HuH-7 (cell line): ENCODE measurements at regions not wholly inside any gene's neighbourhood (a gene's known extent, or its start where the extent isn't known, plus 50 kb on each side); places are given as distances from the start of the nearest gene placed in this dataset.
"Not testable (repeated sequence)": the region's sequence is repeated elsewhere in the genome, so short reads cannot be mapped to it uniquely, and the experiment has no call there.

Source experiments
- DNase-seq: peaks from one replicate; pipeline ENCODE4 v3.0.0; 2011; ENCODE audit warnings: low spot score

GRCh38 chr3:164375538-164375937 is 702.8 kb downstream of the SI start:
- DNase-seq = no peak

DNA sequence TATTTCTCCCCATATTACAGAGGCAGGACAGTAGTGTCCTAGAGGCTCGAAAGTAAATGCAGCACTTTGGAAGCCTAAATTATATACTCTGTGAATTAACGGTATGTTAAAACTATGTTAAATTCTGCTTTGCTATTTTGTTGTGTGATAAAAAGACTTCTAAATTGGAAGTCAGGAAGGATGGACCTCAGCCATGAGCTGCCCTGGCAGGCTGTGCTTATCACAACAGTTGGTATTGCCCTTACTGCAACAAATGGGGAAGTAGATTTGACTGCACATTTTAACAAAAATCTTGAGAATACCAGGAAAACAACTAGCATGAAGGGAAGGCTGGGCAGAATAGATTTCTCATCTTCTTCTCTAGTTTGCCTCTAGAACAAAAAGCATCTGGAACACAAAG is 706.6 kb downstream of the SI start:
- DNase-seq = no peak

DNA sequence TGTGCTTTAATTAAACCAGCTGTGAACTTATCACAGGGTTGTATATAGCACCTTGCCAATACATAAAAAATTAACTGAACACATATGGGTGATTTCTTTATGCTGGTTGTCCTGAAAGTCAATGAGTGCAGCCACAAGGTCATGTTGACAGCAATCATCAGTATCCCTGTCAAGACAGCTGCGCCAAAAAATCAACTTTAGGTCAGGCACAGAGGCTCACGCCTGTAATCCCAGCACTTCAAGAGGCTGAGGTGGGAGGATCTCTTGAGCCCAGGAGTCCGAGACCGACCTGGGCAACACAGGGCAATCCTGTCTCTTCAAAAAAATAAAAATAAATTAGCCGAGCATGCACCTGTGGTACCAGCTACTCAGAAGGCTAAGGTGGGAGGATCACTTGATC is 707.3 kb downstream of the SI start:
- DNase-seq = no peak

DNA sequence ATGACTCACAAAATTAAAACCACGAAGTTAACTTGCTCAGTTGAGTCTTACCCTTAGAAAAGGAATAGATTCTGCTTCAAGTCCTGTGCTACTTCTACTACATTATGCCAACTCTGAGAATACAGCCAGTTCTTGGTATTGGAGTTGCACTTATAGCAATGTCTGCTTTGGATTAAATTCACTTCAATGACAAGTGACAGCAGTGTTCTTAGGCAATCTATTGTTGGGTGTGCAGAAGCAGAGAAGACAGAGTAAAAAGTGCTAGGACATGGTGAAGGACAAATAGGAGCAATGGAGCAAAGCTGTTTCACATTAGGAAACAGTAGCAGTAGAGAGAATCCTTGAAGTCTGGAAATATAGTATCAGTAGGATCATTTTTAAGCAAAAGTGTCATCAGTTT is 713.1 kb downstream of the SI start:
- DNase-seq = no peak

- no peak for DNase-seq
Observed at GRCh38 chr3:164364111-164364510, 714.2 kb downstream of the SI start.

GRCh38 chr3:164360738-164361406 is 717.4 kb downstream of the SI start:
- DNase-seq = no peak

DNA sequence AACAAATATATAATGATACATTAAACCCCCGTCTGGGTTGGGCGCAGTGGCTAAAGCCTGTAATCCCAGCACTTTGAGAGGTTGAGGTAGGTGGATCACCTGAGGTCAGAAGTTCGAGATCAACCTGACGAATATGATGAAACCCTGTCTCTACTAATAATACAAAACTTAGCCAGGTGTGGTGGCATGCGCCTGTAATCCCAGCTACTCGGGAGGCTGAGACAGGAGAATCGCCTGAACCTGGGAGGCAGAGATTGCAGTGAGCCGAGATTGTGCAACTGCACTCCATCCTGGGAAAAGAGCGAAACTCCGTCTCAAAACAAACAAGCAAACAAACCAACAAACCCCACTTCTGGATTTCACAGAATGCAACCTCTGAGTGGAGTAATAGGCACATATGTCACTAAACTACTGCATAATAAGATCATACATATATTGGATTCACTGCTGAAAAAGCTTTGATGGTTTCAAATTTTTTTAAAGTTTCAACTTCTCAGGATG is 718.2 kb downstream of the SI start:
- no peak for DNase-seq

- DNase-seq = no peak
Observed at GRCh38 chr3:164352991-164353390, 725.3 kb downstream of the SI start.

DNA sequence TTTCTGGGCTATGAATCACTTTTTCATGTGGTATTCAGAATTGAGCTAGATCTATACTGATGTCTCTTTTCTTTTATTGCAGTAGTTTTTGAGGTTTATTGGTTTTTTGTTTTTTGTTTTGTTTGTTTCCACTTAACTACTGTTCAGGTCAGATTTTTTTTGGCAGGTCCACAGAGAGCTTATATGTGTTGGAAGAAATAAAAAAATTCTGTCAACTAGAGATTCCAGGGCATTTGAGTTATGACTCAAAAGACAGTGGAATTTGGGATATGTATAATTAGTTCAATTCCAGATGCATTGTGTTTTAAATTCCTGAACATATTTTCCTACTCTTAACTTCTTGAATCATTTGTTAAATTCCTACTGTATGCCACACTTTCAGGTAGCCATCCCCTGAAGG is 727.2 kb downstream of the SI start:
- no peak for DNase-seq

GRCh38 chr3:164342206-164342605 is 736.1 kb downstream of the SI start:
- DNase-seq = not testable (repeated sequence)

- DNase-seq = no peak
Observed at GRCh38 chr3:164341086-164341485, 737.2 kb downstream of the SI start.

- no peak for DNase-seq
Observed at GRCh38 chr3:164340273-164340672, 738.0 kb downstream of the SI start.

DNA sequence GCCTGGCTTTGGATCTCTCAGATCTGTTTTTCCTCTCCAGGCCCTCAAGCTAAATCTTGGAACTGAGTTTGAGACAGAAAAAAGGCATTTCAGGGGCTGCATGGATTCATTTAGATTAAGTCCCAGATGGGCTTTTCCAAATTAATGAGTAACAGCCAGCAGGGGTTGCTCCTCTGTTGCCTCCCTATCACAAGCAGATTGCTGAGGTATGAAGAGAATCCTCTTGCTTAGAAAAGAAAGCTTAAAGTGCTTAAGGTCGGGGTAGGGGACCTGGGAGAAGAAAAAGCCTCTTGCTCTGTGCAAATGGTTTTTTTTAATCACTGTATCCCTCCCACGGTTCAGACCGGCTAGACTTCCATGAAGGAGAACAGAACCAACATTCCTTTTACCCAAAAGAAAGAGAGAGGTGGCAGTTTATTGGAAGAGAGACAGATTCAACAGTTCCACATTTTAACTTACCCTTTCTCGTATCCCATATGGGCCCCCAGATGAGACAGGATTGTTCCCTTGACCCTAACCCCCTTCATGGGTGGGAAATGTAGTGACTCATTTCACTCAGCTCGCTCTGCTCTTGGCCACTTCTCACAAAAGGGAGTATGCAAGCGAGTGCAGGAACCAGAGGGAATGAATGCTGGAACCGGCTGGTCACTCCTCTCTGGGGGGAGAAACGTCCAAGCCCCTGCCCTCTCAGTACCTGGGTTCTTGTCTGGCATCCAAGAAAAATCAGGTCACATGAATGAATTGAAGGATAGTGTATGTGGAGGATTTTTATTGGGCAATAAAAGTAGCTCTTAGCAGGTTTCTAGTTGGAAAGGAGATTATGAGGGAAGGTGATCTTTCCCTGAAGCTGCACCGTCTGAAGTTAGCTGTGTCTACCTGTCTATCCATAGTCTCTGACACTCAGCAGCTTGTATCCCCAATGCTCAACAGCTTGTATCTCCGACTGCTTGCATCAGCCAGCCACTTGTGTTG is 745.2 kb downstream of the SI start:
- no peak for DNase-seq

DNA sequence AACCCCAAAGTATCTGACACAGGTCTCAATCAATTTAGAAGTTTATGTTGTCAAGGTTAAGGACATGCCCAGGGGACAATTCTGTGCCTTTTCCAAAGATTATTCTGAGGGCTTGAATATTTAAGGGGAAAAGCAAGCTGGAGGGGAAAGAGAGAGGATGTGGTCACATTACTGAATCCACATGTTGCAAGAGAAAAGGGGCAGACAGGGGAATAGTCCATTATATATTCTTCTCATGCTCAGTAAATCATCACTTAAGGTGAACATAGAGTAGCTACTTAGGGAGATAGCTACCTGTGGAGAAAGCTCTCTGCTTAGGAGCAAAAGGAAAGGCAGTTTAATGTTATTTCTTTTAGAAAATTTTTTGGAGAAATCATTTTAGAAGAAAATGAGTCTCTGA is 751.6 kb downstream of the SI start:
- DNase-seq = no peak

DNA sequence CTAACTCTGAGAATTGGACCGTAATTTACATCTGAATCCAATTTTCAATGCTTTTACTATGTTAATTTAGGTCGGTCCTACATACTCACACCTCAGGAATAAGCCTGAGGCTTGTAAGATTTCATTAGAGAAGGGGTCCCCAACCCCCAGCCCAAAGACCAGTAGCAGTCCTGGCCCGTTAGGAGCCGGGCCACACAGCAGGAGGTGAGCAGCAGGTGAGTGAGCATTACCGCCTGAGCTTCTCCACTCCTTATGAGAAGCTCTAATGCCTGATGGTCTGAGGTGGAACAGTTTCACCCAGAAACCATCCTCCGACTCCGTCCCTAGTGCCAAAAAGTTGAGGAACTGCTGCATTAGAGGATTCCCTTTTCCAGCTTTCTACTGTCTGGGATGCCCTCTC is 757.3 kb downstream of the SI start:
- no peak for DNase-seq

DNA sequence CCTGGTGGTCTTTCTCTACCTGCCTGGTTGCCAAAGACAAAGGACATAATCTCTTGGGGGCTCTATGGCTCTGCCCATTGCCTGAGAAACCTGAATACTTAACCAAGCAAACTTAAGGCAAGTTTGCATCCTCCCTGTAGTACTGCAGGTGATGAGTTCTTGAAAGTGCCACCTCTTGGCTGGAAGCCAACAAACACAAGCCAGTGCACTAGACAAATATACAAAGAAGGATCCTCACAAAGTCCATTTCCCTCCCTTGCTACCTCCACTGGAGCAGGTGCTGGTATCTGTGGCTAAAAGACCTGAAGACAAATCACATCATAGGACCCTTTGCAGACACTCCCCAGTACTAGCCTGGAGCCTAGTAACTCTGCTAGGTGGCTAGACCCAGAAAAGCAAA is 772.3 kb downstream of the SI start:
- DNase-seq = no peak

DNA sequence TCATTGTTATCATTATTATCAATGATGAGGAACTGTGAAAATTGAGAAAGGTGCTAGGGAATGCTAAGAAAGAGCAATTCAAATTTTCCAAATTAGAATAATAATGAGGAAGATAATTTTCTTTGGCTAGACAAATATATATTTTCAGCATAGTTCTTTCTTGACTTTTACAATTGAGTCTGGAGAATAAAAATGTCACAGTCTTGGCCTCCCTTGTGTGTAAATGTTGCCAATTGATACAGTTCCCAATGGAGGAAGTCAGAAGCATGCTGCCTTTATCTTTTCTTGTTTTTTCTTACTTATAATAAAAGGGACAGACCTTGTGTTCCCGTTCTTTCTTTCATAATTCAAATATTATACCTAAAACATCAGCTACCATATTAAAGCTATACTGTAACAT is 774.4 kb downstream of the SI start:
- DNase-seq = no peak

- no peak for DNase-seq
Observed at GRCh38 chr3:164302622-164303021, 775.7 kb downstream of the SI start.

DNA sequence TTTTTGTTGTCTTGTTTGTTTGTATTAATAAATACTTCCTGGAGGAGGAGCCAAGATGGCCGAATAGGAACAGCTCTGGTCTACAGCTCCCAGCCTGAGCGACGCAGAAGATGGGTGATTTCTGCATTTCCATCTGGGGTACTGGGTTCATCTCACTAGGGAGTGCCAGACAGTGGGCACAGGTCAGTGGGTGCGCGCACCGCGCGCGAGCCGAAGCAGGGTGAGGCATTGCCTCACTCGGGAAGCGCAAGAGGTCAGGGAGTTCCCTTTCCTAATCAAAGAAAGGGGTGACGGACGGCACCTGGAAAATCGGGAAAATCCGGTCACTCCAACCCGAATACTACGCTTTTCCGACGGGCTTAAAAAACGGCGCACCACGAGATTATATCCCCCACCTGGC is 786.8 kb downstream of the SI start:
- DNase-seq = not testable (repeated sequence)

GRCh38 chr3:164278550-164278949 is 799.7 kb downstream of the SI start:
- no peak for DNase-seq

GRCh38 chr3:164267053-164267452 is 811.2 kb downstream of the SI start:
- DNase-seq = no peak

DNA sequence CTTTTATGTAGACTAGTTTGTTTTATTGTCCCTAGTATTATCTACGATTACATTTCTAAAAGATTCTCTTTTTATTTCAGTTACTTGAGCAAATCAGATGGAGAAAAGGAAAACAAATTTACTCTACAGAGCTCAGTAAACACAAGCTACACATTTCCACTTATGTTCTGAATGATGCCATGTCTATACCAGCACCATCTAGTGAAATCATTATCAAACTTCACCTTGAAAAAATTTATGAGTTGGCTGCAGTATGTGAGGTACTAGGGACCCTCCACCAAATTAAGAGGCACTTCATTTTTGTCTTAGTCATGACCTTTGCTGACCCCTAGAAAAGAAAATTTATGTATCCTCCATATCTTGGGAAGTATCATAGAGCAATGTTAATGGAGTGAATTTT is 827.4 kb downstream of the SI start:
- no peak for DNase-seq

GRCh38 chr3:164236851-164237250 is 841.4 kb downstream of the SI start:
- no peak for DNase-seq
